NCI-H1694 (cell line): ENCODE measurements at regions not wholly inside any gene's neighbourhood (a gene's known extent, or its start where the extent isn't known, plus 50 kb on each side); places are given as distances from the start of the nearest gene placed in this dataset.

ENCODE experiments used
- DNase-seq: peaks from one replicate; lab custom pipeline; 2025; lab: John Stamatoyannopoulos, UW

DNA sequence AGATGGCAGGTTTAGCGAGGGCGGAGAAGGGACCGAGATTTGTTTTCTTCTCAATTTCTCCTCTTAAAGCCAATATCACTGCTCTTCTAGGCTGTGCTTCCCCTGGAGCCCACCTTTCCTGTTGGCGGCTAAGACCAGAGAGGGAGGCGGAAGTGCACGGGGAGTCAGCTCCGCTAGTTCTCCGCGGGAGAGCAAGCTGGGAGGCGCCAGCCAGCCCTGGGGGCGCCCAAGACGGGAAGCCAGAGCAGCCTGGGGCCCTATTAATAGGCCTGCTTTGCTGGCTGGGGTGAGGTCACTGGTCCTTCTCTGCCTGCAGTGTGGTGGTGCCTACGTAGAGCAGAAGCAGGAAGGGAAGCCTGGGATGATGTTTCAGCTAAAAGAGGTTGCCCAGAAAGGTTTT, 61.6 kb downstream of the LSM5 start:
- no peak for DNase-seq

DNA sequence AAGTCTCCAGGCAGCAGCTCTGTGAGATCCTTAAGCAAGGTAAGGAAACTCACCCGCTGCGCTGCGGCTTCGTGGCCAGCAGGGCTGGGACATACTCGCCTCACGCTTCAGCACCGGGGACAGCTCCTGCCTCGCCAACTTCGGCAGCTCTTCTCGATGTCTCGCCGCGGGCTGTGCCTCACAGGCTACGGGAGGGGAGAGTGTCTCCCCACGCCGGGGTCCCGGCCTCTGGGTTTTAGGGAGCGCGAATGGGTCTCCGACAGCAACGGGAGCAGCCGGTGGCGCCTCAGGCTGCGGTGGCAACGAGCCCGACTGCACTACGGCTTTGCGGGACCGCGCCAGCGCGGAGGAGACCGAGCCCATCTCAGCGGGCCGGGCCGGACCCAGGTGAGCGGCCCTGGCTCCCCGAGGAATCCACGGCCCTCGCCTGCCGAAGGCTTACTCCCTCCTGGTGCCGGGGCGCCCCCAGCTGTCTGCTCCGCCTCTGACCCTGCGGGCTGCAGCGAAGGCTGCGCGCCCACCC, 62.4 kb downstream of the LSM5 start:
- no peak for DNase-seq

GRCh38 chr7:32416846-32417245, 73.3 kb downstream of the LSM5 start:
- DNase-seq: no peak

DNA sequence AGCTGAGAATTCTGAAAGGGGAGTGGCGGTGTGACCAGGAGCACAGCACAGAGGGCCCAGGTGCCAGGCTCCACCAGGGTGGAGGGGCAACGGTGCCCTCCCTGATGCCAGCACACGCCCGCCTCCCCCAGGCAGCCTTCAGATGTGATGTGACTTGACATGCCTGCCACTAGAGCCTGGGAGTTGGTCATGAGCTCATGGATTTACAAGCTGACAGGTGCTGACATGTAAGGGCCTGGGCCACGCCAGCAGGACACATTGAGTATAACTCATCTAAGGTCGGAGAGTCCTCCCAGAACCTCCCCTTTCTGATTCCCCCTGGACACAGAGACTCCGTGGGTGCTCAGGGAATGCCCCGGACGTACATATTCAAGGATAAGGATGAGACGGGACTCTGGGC, 74.2 kb downstream of the LSM5 start:
- no peak for DNase-seq

GRCh38 chr7:32415519-32415918, 74.7 kb downstream of the LSM5 start:
- DNase-seq: no peak

DNA sequence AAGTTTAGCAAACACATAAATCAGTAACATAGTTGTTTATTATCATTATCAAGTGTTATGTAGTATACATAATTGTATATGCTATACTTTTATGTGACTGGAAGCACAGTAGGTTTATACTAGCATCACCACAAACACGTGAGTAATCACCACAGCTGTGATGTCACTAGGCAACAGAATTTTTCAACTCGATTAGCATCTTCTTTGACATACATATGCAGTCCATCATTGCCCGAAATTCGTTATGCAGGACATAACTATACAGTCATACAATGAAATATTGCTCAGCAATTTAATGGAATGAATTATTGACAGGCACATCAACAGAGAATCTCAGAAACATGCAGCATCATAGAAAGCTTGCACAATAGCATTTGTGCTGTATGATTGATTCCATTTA, 77.7 kb downstream of the LSM5 start:
- no peak for DNase-seq

GRCh38 chr7:32410545-32410944, 79.6 kb downstream of the LSM5 start:
- DNase-seq: no peak

DNA sequence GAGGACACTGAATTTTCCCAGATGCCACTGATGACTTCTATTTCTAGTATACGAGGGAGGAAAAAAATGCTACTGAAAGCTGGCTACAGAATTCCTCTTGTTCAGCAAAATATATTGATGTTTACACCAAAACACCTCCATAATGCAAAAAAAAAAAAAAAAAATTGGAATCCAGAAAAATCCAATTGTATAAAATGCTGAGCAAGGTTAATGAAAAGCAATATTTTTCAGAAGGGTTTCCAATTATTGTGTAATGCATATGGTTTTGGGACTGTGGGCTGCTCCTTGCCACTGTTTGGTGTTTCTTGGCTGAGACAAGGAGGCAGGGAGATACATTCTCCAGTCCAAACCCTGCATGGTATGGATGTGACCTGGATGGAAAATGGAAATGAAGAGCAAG, 83.8 kb downstream of the LSM5 start:
- no peak for DNase-seq

DNA sequence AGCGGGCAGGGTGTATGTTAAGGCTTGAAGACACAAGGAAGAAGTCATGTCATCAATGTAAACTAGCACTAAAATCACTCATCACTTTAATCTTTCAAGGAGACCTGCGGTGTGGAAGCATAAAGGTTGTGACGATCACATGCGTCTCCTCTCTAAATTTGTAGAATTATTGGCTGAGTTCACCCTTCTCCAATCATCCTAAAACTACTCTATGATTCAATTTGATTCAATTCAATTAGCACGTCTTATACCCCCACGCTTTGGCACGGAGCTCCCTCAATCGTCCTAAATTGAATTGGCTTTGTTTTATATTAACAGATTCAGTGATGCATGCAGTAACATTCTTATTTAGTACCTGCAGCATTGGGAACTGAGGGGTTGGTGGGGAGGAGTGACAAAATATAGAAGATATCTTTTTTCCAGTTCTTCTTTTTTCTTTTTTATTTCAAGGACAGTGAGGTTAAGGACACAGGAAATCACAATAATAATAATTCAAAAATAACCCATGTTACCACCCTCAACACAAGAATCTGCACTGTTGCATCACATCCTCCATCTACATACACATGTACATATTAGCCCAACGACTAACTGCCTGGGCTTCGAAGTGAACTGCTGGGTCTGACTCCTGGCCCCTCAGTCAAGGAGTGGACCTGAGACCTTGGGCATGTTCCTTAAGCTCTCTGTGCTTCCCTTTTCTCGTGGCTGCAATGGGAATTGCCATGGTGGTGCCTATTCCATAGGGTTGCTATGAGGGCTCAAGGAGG, 86.5 kb downstream of the LSM5 start:
- no peak for DNase-seq

DNA sequence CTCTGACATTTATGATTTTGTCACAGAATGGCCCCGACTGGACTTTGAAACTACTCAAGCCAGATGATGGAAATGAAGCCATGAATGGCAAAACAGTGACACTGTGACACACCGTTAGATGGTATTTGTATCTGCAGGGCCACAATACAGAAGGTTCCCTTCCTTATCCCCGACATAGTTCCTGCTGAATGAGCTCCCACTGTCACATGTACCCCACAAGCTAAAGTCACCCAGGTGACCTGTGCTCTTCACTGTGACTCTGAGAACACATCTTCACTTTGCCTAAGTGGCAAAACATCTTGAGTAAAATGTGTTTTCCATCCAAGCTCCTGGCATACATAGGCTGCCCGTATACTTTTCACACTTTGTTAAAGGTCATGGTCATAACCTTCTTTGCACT, 89.5 kb downstream of the LSM5 start:
- no peak for DNase-seq

DNA sequence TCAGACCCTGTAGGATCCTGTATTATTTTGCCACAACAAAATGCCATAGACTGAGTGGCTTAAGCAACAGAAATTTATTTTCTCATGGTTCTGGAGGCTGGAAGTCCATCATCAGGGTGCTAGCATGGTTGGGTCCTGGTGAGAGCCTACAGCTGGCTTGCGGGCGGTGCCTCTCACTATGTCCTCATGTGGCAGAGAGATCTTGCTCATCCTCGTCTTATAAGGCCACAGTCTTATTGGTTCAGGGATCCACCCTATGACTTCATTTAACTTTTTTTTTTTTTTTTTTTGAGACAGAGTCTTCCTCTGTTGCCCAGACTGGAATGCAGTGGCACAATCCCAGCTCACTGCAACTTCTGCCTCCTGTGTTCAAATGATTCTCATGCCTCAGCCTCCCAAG, 90.9 kb downstream of the LSM5 start:
- DNase-seq: no peak

DNA sequence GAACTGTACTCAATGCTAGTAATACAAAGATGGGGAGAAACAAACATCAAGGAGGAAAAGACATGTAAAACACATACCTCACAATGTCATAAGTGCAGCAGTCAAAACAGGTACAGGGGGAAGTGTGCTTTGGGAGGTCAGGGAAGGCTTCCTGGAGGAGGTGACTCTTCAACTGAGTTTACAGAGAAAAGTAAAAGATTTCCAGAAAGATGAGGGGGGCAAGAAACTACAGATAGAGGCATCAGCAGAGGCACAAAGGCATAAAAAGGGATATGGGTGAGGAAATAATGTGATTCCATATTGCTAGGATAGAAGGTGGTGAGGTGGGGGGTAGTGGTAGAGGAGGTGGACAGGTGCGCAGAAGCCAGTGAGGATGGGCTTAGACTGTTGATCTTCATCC, 95.0 kb downstream of the LSM5 start:
- DNase-seq: no peak

DNA sequence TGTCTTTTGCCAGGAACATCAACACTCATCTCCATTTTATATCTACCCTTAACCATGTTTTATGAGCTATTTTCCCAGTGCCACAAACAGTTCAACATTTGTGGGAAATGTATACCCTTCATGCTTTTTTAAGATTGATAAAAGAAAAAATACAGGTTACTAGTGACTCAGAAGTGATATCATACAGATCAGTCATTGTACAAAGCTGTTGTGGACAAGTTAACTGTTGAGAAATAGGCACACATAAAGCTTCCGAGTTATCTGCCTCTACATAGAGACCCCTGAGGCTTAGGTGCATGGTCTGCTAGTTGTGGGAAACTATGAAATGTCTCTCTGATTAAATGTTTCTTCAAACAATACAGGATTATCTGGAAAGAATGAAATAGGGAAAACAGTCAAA, 96.3 kb downstream of the LSM5 start:
- DNase-seq: no peak

GRCh38 chr7:32390210-32390609, 100.0 kb downstream of the LSM5 start:
- DNase-seq: no peak

GRCh38 chr7:32385316-32385956, 104.7 kb downstream of the LSM5 start:
- DNase-seq: no peak

DNA sequence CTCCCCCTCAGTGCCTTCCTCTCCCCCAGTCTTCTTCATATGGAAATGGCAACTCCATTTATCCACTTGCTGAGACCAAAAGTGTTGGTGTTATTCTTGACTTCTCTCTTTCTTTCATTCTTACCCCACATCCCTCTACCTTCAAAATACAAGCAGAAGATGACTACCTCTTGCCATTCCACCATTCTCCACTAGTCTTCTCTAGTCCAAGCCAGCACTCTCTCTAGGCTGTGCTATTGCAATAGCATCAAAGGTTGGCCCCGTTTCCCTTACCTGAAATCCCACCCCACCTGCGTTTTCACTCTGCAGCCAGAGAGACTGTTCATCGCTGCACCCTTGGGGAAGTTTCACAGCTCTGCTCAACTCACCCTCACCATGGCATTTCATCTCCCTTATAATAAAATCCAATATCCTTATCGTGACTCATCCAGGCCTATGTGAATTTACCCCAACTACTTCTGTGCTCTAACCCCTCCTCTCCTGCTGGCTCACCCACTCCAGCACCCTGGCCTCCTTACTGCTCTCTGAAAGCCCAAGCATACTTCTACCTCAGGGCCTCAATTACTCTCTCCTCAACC, 109.1 kb downstream of the LSM5 start:
- no peak for DNase-seq

DNA sequence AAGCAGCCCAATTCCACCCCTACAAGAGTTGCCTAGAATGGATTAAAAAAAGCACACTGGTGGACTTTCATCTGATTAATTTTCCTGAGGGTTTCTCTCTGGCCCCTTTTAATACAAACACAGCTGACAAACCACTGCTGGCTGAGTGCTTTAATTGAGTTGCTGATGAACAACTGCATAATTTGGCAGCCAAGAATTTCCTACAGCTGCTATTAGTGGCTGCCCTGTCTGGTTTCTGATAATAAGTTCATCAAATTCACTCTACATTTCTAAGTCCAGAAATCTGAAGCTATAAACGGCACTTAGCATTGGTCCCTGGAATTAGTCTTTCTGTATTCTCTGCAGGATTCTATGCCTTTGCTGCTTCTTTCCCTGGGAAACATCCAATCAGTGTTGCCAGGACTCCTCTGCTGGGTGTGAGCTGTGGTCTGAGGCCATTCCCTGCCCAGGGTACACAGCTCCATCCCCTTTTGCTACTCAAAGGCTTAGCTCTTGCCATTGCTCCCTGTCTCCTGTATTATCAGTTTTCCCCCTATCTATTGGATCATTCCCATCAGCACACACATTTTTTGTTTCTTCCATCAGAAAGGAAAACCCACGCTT, 110.6 kb downstream of the LSM5 start:
- peak; percentile 10 for DNase-seq

DNA sequence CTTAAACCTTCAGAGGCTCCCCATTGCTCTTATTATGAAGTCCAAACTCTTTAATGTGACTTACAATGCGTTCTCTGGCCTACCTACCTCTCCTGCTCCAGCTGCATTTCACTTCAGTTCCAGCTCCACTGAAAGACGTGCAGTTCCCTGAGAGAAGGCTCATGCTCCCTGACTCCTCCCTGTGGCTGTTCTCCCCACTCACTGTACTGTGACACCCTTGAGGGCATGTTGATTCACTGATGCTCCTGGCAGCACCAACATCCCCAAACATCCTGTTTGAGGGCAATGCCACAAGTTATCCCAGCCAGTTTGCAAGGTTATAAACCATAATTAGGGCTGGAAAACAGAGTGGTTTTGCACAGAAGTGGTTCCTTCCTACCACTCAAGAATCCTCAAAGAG, 111.2 kb downstream of the LSM5 start:
- no peak for DNase-seq

GRCh38 chr7:32364581-32364980, 125.6 kb downstream of the LSM5 start:
- no peak for DNase-seq

- no peak for DNase-seq
These were observed 130.1 kb downstream of the LSM5 start for GRCh38 chr7:32360127-32360526.

- peak; percentile 5 for DNase-seq
These were observed 132.5 kb downstream of the LSM5 start for GRCh38 chr7:32357535-32358277.

DNA sequence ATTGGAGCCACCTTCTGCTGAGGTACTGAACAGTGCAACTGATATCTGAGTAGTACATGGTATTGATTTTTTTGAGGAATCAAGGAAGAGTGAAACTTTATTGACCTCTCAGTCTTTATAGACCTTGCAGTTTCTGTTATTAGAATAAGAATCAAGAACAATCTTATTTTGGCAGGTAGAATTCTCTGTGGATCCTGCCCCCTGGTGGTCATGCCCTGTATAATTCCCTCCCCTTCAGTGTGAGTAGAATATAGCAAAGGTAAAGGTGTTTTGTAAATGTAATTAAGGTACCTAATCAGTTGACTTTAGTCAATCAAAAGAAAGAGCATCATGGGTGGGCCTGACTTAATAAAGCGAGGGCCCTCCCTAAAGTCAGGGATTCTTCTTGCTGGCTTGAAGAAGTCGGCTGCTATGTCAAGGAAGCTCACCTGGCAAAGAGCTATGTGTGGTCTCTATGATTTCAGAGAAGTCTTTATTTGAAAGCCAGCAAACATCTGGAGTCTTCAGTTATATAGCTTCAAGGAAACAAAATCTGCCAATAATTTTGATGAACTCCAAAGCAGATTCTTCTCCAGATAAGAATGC, 142.8 kb downstream of the LSM5 start:
- DNase-seq: peak; percentile 25
